PFSK-1 (cell line): ENCODE measurements at regions not wholly inside any gene's neighbourhood (a gene's known extent, or its start where the extent isn't known, plus 50 kb on each side); places are given as distances from the start of the nearest gene placed in this dataset.

Source experiments
- POLR2AphosphoS5 ChIP-seq: IDR thresholded peaks from 2 replicates; pipeline ENCODE4 v1.6.1; 2012; ENCODE audit warnings: low read depth, mild to moderate bottlenecking, control low read depth, low read length, moderate library complexity
- REST ChIP-seq, 2 experiments: IDR thresholded peaks; 2 replicates each; pipeline versions ENCODE4 v1.6.1 to v1.8.0; 2011 to 2012; ENCODE audit warnings: low read depth in 2 of 2, low read length in 2 of 2, control low read depth in 1 of 2, inconsistent platforms in 1 of 2, mild to moderate bottlenecking in 1 of 2, moderate library complexity in 1 of 2; ENCODE audit not compliant: insufficient read depth in 1 of 2
- SIN3A ChIP-seq: IDR thresholded peaks from 2 replicates; pipeline ENCODE4 v1.6.1; 2012; ENCODE audit warnings: mild to moderate bottlenecking, low read length, moderate library complexity, borderline replicate concordance; ENCODE audit not compliant: insufficient read depth
- TAF1 ChIP-seq: IDR thresholded peaks from 2 replicates; pipeline ENCODE4 v1.6.1; 2012; ENCODE audit warnings: low read length, control low read depth, borderline replicate concordance; ENCODE audit not compliant: insufficient read depth

GRCh38 chr3:35028157-35028556 lies 611.2 kb upstream of the ARPP21 start:
- no peak for TF ChIP-seq REST (IDR thresholded peaks at IDR 0.05; ENCODE audit: insufficient read depth in 1 of 2, low read depth in 2 of 2, low read length in 2 of 2)
- no peak for TF ChIP-seq POLR2AphosphoS5
- TF ChIP-seq SIN3A: no peak
- TF ChIP-seq TAF1: no peak
